Esophagus muscularis mucosa (tissue), 3 donors: ENCODE measurements at regions not wholly inside any gene's neighbourhood (a gene's known extent, or its start where the extent isn't known, plus 50 kb on each side); places are given as distances from the start of the nearest gene placed in this dataset.

ENCODE experiments used
- CTCF ChIP-seq, 3 experiments: fragments of 200-600 bp in 2 of 3; fragments of 450-650 bp in 1 of 3; sonication (generic) in 2 of 3; IDR thresholded peaks; one replicate each; pipeline ENCODE4 v1.5.1; 2017 to 2019; ENCODE audit warnings: antibody characterized with exemption in 3 of 3, mild to moderate bottlenecking in 2 of 3, moderate library complexity in 1 of 3
- POLR2A ChIP-seq: fragments of 450-650 bp; IDR thresholded peaks from one replicate; pipeline ENCODE4 v1.6.1; 2017; ENCODE audit warnings: antibody characterized with exemption, moderate library complexity, mild to moderate bottlenecking, low read depth
- POLR2AphosphoS5 ChIP-seq, 2 donors: sonication (generic); formaldehyde crosslinking; IDR thresholded peaks; one replicate each; pipeline ENCODE4 v1.6.1; 2017; ENCODE audit warnings: antibody characterized with exemption in 2 of 2

GRCh38 chr1:4977701-4978100 is 323.3 kb downstream of the AJAP1 start:
- TF ChIP-seq POLR2AphosphoS5 (IDR thresholded peaks at IDR 0.05): no peak
- TF ChIP-seq CTCF (IDR thresholded peaks at IDR 0.05): no peak
- TF ChIP-seq POLR2A: no peak
